Thyroid gland (tissue), 4 donors: ENCODE measurements at regions not wholly inside any gene's neighbourhood (a gene's known extent, or its start where the extent isn't known, plus 50 kb on each side); places are given as distances from the start of the nearest gene placed in this dataset.

Experiments used
- DNase-seq, 2 donors: peaks; one replicate each; pipeline ENCODE4 v3.0.0-alpha.2; 2019
- H3K27ac ChIP-seq, 3 donors: fragments of 200-600 bp; sonication (generic); 1 replicate in 2 of 3; 2 replicates in 1 of 3; pipeline ENCODE4 v1.5.1; 2016 to 2019; ENCODE audit warnings: mild to moderate bottlenecking in 1 of 3, moderate library complexity in 1 of 3
- H3K27me3 ChIP-seq: fragments of 200-600 bp; sonication (generic); one replicate; pipeline ENCODE4 v1.5.1; 2019
- H3K36me3 ChIP-seq, 2 donors: fragments of 200-600 bp; sonication (generic); one replicate each; pipeline ENCODE4 v1.5.1; 2016 to 2019
- H3K4me1 ChIP-seq, 2 donors: fragments of 200-600 bp; sonication (generic); one replicate each; pipeline ENCODE4 v1.5.1; 2017 to 2019
- H3K4me3 ChIP-seq, 3 donors: fragments of 200-600 bp; sonication (generic); replicated peaks in 1 of 3; 1 replicate in 2 of 3; 2 replicates in 1 of 3; pipeline ENCODE4 v1.5.1; 2016; ENCODE audit warnings: mild to moderate bottlenecking in 1 of 3
- H3K9me3 ChIP-seq: fragments of 200-600 bp; sonication (generic); one replicate; pipeline ENCODE4 v1.5.1; 2017
- CTCF ChIP-seq, 6 experiments: fragments of 200-600 bp in 3 of 6; fragments of 450-650 bp in 3 of 6; sonication (generic) in 3 of 6; IDR thresholded peaks; one replicate each; pipeline ENCODE4 v1.5.1; 2016 to 2019; ENCODE audit warnings: antibody characterized with exemption in 6 of 6, mild to moderate bottlenecking in 2 of 6, inconsistent platforms in 1 of 6, moderate library complexity in 1 of 6
- POLR2A ChIP-seq, 2 donors: fragments of 450-650 bp; IDR thresholded peaks; one replicate each; pipeline ENCODE4 v1.6.1; 2017; ENCODE audit warnings: antibody characterized with exemption in 2 of 2, mild to moderate bottlenecking in 2 of 2, moderate library complexity in 1 of 2
- WGBS, 2 donors: methylation state at CpG; one replicate each; pipeline ENCODE4 v1.1.5; 2017; 5-methylcytosine and 5-hydroxymethylcytosine counted together
- intact Hi-C: fragments of 100-400 bp; cut with DNase I; formaldehyde crosslinking; loops from one replicate; pipeline ENCODE4 v1.15.1; 2023

DNA sequence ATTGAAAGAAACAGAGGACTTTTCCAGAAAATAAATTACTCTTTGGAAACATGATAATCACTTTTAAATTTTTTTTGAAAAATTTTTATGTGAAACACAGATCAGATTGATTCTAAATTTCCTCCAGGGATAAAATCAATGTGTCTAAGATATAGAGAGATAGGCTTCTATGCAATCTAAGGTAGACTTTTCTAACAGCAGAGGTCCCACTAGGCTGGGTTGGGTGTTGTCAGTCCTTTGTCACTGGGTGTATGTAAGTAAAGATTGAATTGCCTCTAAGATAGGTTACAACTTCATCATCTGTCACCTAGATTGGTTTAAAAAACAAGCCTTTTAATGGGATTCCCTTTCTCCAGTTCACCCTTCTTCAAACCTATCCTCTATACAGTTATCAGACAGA, 449.9 kb downstream of the DHX35 start:
- intact Hi-C loops, result no loop called here
- no peak overlapping the region for H3K4me3 ChIP-seq
- no peak for TF ChIP-seq CTCF (IDR thresholded peaks at IDR 0.05)
- no peak for TF ChIP-seq POLR2A (IDR thresholded peaks at IDR 0.05)
- no peak overlapping the region for H3K27ac ChIP-seq
- no peaks in the 10 kb centered on the region for H3K36me3 ChIP-seq
- H3K9me3 ChIP-seq, result no peaks in the 10 kb centered on the region
- H3K4me1 ChIP-seq, result no peaks in the 10 kb centered on the region
- H3K27me3 ChIP-seq, result no peaks in the 10 kb centered on the region
- no peak for DNase-seq

DNA sequence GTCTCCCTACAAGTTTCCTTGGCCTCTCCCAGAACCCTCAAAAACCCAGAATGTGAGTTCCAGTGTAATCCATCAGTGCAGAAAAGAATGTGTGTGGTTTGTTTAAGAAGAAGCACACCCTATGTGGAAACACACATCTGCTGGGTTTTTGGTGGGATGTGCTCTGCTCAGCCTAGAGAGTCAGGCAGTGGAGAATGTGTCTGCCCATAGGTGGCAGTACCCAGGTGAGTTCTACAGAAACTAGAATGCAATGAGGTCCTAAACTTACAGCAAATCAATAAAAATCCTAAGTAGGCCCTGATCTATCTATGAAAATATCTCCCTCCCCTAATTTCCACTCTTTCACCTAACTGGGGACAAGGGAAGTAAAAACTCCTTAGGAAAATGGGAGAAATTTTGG, 437.3 kb downstream of the DHX35 start:
- TF ChIP-seq CTCF (IDR thresholded peaks at IDR 0.05), result no peak
- TF ChIP-seq POLR2A (IDR thresholded peaks at IDR 0.05), result no peak
- H3K27ac ChIP-seq, result no peak overlapping the region
- no peaks in the 10 kb centered on the region for H3K9me3 ChIP-seq
- no peak for DNase-seq
- no peaks in the 10 kb centered on the region for H3K27me3 ChIP-seq
- H3K4me1 ChIP-seq, result no peaks in the 10 kb centered on the region
- H3K4me3 ChIP-seq, result no peak overlapping the region
- intact Hi-C loops, result no loop called here
- H3K36me3 ChIP-seq, result no peaks in the 10 kb centered on the region

- H3K4me1 ChIP-seq, result no peaks in the 10 kb centered on the region
- no peaks in the 10 kb centered on the region for H3K36me3 ChIP-seq
- no peak overlapping the region for H3K27ac ChIP-seq
- no peak overlapping the region for H3K4me3 ChIP-seq
- H3K9me3 ChIP-seq, result no peaks in the 10 kb centered on the region
- TF ChIP-seq POLR2A (IDR thresholded peaks at IDR 0.05), result no peak
- no peak for TF ChIP-seq CTCF (IDR thresholded peaks at IDR 0.05)
- intact Hi-C loops, result no loop called here
- 71 to 78% methylated on average over 2 of the region's 2 CpGs for WGBS, 2 donors
- no peak for DNase-seq
- H3K27me3 ChIP-seq, result no peaks in the 10 kb centered on the region
Measured at GRCh38 chr20:39398656-39399055, 436.5 kb downstream of the DHX35 start.

DNA sequence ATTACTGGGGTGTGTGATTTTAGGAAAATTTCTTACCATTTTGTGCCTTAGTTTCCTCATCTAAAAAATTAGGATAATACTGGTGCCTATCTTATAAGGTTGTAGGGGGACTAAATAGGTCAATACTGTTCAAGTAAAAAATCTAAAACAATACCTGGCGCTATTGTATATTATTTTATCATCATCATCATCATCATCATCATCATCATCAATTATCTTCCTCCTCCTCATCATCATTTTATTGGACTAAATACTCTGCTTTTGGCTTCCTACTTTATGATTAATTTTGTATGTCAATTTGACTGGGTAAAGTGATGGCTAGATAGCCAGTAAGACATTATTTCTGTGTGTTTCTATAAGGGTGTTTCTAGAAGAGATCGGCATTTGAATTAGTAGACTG, 435.5 kb downstream of the DHX35 start:
- TF ChIP-seq POLR2A (IDR thresholded peaks at IDR 0.05), result no peak
- TF ChIP-seq CTCF (IDR thresholded peaks at IDR 0.05), result no peak
- intact Hi-C loops, result no loop called here
- Histone ChIP-seq H3K27me3 (no peaks in the 10 kb centered on the region), H3K9me3 (no peaks in the 10 kb centered on the region), H3K27ac (no peak overlapping the region), H3K4me3 (no peak overlapping the region), H3K4me1 (no peaks in the 10 kb centered on the region), H3K36me3 (no peaks in the 10 kb centered on the region)
- no peak for DNase-seq
- WGBS, 2 donors, result 93% methylated on average over 2 of the region's 2 CpGs

DNA sequence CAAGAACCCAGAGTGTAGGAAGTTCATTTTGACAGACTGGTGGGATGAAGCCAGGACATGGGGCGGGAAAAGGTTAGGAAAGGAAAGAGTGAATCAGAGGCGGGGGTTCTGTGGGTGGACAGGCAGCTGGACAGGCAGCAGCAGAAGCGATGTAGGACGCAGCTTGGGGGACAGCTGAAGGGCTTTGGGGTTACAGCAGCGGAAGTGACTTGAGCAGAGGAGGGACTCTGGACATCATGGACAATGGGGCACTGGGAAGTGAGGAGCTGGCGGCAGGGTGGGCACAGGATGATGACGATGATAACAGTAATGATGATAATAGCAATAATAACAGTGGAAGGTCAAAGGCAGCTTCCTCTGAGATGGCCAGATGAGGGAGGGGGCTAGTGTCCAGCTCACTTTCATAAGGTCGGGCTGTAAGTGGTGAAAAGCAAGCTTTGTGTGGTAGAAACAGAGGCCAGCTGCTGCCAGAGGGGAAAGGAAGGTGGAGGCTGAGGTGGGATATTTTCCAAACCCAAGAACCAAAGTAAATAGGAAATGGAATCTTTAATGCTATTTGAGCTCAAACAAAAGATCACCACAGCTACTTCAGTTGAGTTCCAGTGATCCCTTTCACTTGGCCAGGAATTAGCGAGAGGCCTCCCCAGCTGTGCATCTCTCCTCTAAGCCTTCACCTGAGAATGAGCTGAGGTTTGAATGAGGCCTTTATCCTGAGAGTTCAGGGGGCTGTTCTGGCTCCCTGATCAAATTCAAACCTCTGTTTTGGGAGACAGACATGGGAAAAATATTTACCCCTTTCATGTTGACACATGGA, 433.5 kb downstream of the DHX35 start:
- H3K4me1 ChIP-seq, result no peaks in the 10 kb centered on the region
- no peaks in the 10 kb centered on the region for H3K9me3 ChIP-seq
- no peak for TF ChIP-seq POLR2A (IDR thresholded peaks at IDR 0.05)
- no peak for TF ChIP-seq CTCF (IDR thresholded peaks at IDR 0.05)
- no peaks in the 10 kb centered on the region for H3K36me3 ChIP-seq
- WGBS, 2 donors, result 69 to 75% methylated on average over 9 of the region's 9 CpGs
- no peak overlapping the region for H3K4me3 ChIP-seq
- H3K27ac ChIP-seq, result no peak overlapping the region
- intact Hi-C loops, result no loop called here
- no peak for DNase-seq
- no peaks in the 10 kb centered on the region for H3K27me3 ChIP-seq
